ENCODE measurements at regions not wholly inside any gene's neighbourhood (a gene's known extent, or its start where the extent isn't known, plus 50 kb on each side); places are given as distances from the start of the nearest gene placed in this dataset.

GRCh38 chr7:42693722-42694121 is 218.1 kb downstream of the C7orf25 start (continued):
- no peak for TF ChIP-seq TBP (IDR thresholded peaks at IDR 0.05; ENCODE audit: low read depth, low read length)
- no peak for TF ChIP-seq YY1 (IDR thresholded peaks at IDR 0.05; ENCODE audit: low read depth, low read length)
- no peak for TF ChIP-seq GABPA (IDR thresholded peaks at IDR 0.05; ENCODE audit: borderline replicate concordance, insufficient read depth, low read length)
- TF ChIP-seq BCL11A (IDR thresholded peaks at IDR 0.05; ENCODE audit: low read depth in 2 of 2, low read length in 2 of 2): no peak
- no peak for TF ChIP-seq FOSL1 (IDR thresholded peaks at IDR 0.05; ENCODE audit: insufficient read depth, low read depth, low read length)
- no peak for TF ChIP-seq SUZ12 (IDR thresholded peaks at IDR 0.05; ENCODE audit: low read length)
- TF ChIP-seq TEAD4 (IDR thresholded peaks at IDR 0.05; ENCODE audit: low read depth, low read length): no peak

Data from H1 (cell line).